Loucy (cell line): ENCODE measurements at regions not wholly inside any gene's neighbourhood (a gene's known extent, or its start where the extent isn't known, plus 50 kb on each side); places are given as distances from the start of the nearest gene placed in this dataset.

Source experiments
- H2AFZ ChIP-seq: fragments of 200-600 bp; sonication (generic); 2 replicates; pipeline ENCODE4 v1.6.0; 2016; ENCODE audit warnings: antibody characterized with exemption, mild to moderate bottlenecking, low read length, moderate library complexity
- H3F3A ChIP-seq: fragments of 200-600 bp; 2 replicates; pipeline ENCODE4 v1.6.0; 2016; ENCODE audit warnings: antibody characterized with exemption, low read depth, mild to moderate bottlenecking
- H3K27me3 ChIP-seq: fragments of 200-600 bp; sonication (generic); 2 replicates; pipeline ENCODE4 v1.6.1; 2014; ENCODE audit warnings: low read length, mild to moderate bottlenecking; ENCODE audit not compliant: insufficient read depth, poor library complexity, severe bottlenecking
- H3K36me3 ChIP-seq: fragments of 200-600 bp; sonication (generic); 2 replicates; pipeline ENCODE4 v1.6.1; 2016; ENCODE audit warnings: low read length; ENCODE audit not compliant: insufficient read depth
- H3K4me1 ChIP-seq: fragments of 200-600 bp; sonication (generic); 2 replicates; pipeline ENCODE4 v1.5.1; 2014; ENCODE audit warnings: low read length, mild to moderate bottlenecking; ENCODE audit not compliant: insufficient read depth, poor library complexity, severe bottlenecking
- H3K4me2 ChIP-seq: fragments of 200-600 bp; sonication (generic); 2 replicates; pipeline ENCODE4 v1.6.0; 2014; ENCODE audit warnings: antibody characterized with exemption, low read length, low read depth, mild to moderate bottlenecking; ENCODE audit not compliant: poor library complexity, severe bottlenecking
- H3K4me3 ChIP-seq: fragments of 200-600 bp; sonication (generic); 2 replicates; pipeline ENCODE4 v1.5.1; 2014; ENCODE audit warnings: low read length, mild to moderate bottlenecking, mixed read lengths; ENCODE audit not compliant: poor library complexity, severe bottlenecking
- H3K79me2 ChIP-seq: fragments of 200-600 bp; sonication (generic); 2 replicates; pipeline ENCODE4 v1.6.1; 2014; ENCODE audit warnings: low read length; ENCODE audit not compliant: insufficient read depth
- H3K9ac ChIP-seq: fragments of 200-600 bp; sonication (generic); 2 replicates; pipeline ENCODE4 v1.6.0; 2014; ENCODE audit warnings: mild to moderate bottlenecking, low read depth, low read length, moderate library complexity; ENCODE audit not compliant: poor library complexity, severe bottlenecking
- H3K9me2 ChIP-seq: fragments of 200-600 bp; sonication (generic); replicated peaks from 2 replicates; pipeline ENCODE4 v1.6.1; 2016; ENCODE audit warnings: low read depth, low read length, mixed read lengths
- H3K9me3 ChIP-seq: fragments of 200-600 bp; sonication (generic); 2 replicates; pipeline ENCODE4 v1.6.1; 2014; ENCODE audit warnings: mild to moderate bottlenecking, antibody characterized with exemption, low read length, low read depth; ENCODE audit not compliant: insufficient read depth
- H4K20me1 ChIP-seq: fragments of 200-600 bp; sonication (generic); 2 replicates; pipeline ENCODE4 v1.6.0; 2014; ENCODE audit warnings: antibody characterized with exemption, low read length, mild to moderate bottlenecking; ENCODE audit not compliant: insufficient read depth, poor library complexity, severe bottlenecking
- CTCF ChIP-seq: fragments of 200-600 bp; sonication (generic); conservative IDR thresholded peaks from 2 replicates; pipeline ENCODE4 v1.5.1; 2014; ENCODE audit warnings: mild to moderate bottlenecking, antibody characterized with exemption, low read length
- EZH2phosphoT487 ChIP-seq: fragments of 200-600 bp; IDR thresholded peaks from 2 replicates; pipeline ENCODE4 v1.6.1; 2018; ENCODE audit warnings: antibody characterized with exemption, mild to moderate bottlenecking, moderate library complexity, borderline replicate concordance

- peaks cover 3% of the 10 kb centered on the region; the same call in 1 of the 2 replicates for H3K9me3 ChIP-seq
- no peak overlapping the region for H3K4me3 ChIP-seq
- no peak overlapping the region for H2AFZ ChIP-seq
- TF ChIP-seq EZH2phosphoT487 (no peak), CTCF (no peak)
- H3K9ac ChIP-seq: no peak overlapping the region
- no peaks in the 10 kb centered on the region for H3K4me1 ChIP-seq
- no peak overlapping the region for H3K4me2 ChIP-seq
- no peaks in the 10 kb centered on the region for H4K20me1 ChIP-seq
- H3K36me3 ChIP-seq: no peaks in the 10 kb centered on the region
- no peaks in the 10 kb centered on the region for H3K79me2 ChIP-seq
- H3K9me2 ChIP-seq: no peaks in the 10 kb centered on the region
- H3K27me3 ChIP-seq: no peaks in the 10 kb centered on the region
- H3F3A ChIP-seq: no peaks in the 10 kb centered on the region
Measured at GRCh38 chr3:26960382-26960781, 337.8 kb downstream of the LRRC3B start.

- no peaks in the 10 kb centered on the region for H3K4me1 ChIP-seq
- no peaks in the 10 kb centered on the region for H3K27me3 ChIP-seq
- H3K9ac ChIP-seq: no peak overlapping the region
- no peaks in the 10 kb centered on the region for H3K36me3 ChIP-seq
- no peaks in the 10 kb centered on the region for H3K79me2 ChIP-seq
- H3K4me3 ChIP-seq: no peak overlapping the region
- no peaks in the 10 kb centered on the region for H3K9me2 ChIP-seq
- H4K20me1 ChIP-seq: no peaks in the 10 kb centered on the region
- no peak overlapping the region for H2AFZ ChIP-seq
- H3K4me2 ChIP-seq: no peak overlapping the region
- H3K9me3 ChIP-seq: peaks cover 3% of the 10 kb centered on the region; the same call in 1 of the 2 replicates
- H3F3A ChIP-seq: no peaks in the 10 kb centered on the region
- TF ChIP-seq EZH2phosphoT487 (no peak), CTCF (no peak)
Measured at GRCh38 chr3:26962492-26963360, 340.2 kb downstream of the LRRC3B start.

GRCh38 chr3:26963361-26963743 lies 340.8 kb downstream of the LRRC3B start:
- Histone ChIP-seq H3K4me2 (no peak overlapping the region), H3F3A (no peaks in the 10 kb centered on the region), H4K20me1 (no peaks in the 10 kb centered on the region), H3K79me2 (no peaks in the 10 kb centered on the region), H3K27me3 (no peaks in the 10 kb centered on the region), H3K9ac (no peak overlapping the region), H3K4me3 (no peak overlapping the region), H3K4me1 (no peaks in the 10 kb centered on the region), H3K36me3 (no peaks in the 10 kb centered on the region), H3K9me3 (peaks cover 3% of the 10 kb centered on the region; the same call in 1 of the 2 replicates), H2AFZ (no peak overlapping the region), H3K9me2 (no peaks in the 10 kb centered on the region)
- TF ChIP-seq EZH2phosphoT487 (no peak), CTCF (0 out of 2 replicates have a peak, but pooled peaks have one; percentile 23)
